Activated CD4-positive, alpha-beta T cell treated with anti-CD3 and anti-CD28 coated beads for 36 hours (primary cell): ENCODE measurements at regions not wholly inside any gene's neighbourhood (a gene's known extent, or its start where the extent isn't known, plus 50 kb on each side); places are given as distances from the start of the nearest gene placed in this dataset.
A peak's percentile ranks its signal among the peaks of the same experiment; 100 is the strongest.

Experiments
- ATAC-seq: fragments of 200-7000 bp; cut with Tn5 transposase; one replicate; pipeline ENCODE4 v1.10.0; 2021; ENCODE audit warnings: mild to moderate bottlenecking, moderate library complexity
- CTCF ChIA-PET: fragments of 350-600 bp; sonication (Branson Sonifier 250); formaldehyde crosslinking; loops from one replicate; lab custom pipeline; 2021; ENCODE audit warnings: antibody characterized with exemption; lab: Charles Lee
- POLR2A ChIA-PET: fragments of 350-600 bp; sonication (Branson Sonifier 250); formaldehyde crosslinking; loops from one replicate; lab custom pipeline; 2021; ENCODE audit warnings: antibody characterized with exemption, inconsistent platforms; lab: Charles Lee
- DNase-seq: peaks from one replicate; pipeline ENCODE4 v3.0.0-alpha.2; 2020
- H3K27ac Mint-ChIP-seq: one replicate; pipeline ENCODE4 v1.8.0; 2021; ENCODE audit warnings: mixed read lengths
- H3K27me3 Mint-ChIP-seq: one replicate; pipeline ENCODE4 v1.8.0; 2021; ENCODE audit warnings: mixed read lengths
- H3K36me3 Mint-ChIP-seq: one replicate; pipeline ENCODE4 v1.8.0; 2021; ENCODE audit warnings: low read depth, mixed read lengths
- H3K4me1 Mint-ChIP-seq: one replicate; pipeline ENCODE4 v1.8.0; 2021; ENCODE audit warnings: mixed read lengths
- H3K4me3 Mint-ChIP-seq: one replicate; pipeline ENCODE4 v1.8.0; 2021; ENCODE audit warnings: mild to moderate bottlenecking, moderate library complexity, mixed read lengths
- H3K9me3 Mint-ChIP-seq: one replicate; pipeline ENCODE4 v1.8.0; 2021; ENCODE audit warnings: low read depth, mixed read lengths
- intact Hi-C, 2 experiments: fragments of 100-400 bp; cut with DNase I in 1 of 2; cut with micrococcal nuclease in 1 of 2; formaldehyde crosslinking; loops; one replicate each; pipeline versions ENCODE4 v1.14.2 to v1.15.1; 2022 to 2024; cut with DNase I, micrococcal nuclease

DNA sequence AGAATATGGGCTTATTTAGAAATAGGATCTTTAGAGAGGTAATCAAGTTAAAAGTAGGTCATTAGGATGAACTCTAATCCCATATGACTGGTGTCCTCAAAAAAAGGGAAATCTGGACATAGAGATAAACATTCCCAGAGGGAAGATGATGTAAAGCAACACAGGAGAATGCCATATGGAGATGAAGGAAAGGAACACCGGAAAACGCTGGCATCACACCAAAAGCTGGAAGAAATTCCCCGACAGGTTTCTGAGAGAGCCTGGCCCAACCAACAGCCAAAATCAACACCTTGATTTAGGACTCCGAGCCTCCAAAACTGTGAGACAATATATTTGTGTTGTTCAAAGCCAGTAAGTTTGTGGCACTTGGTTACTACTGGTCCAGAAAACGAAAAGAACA lies 296.7 kb downstream of the DSEL start:
- H3K27ac Mint-ChIP-seq: no peak overlapping the region
- ChIA-PET CTCF (no interaction called here), POLR2A (no interaction called here)
- H3K36me3 Mint-ChIP-seq: no peaks in the 10 kb centered on the region
- no peaks in the 10 kb centered on the region for H3K4me1 Mint-ChIP-seq
- intact Hi-C loops: loop anchor here in 1 of 2 experiments (2.0 to 10.0 kb wide), 2 partner anchors 297 to 645 kb away; partner anchors contain the start of gene DSEL
- H3K9me3 Mint-ChIP-seq: no peaks in the 10 kb centered on the region
- H3K4me3 Mint-ChIP-seq: no peak overlapping the region
- no peak for ATAC-seq
- peaks cover 2% of the 10 kb centered on the region for H3K27me3 Mint-ChIP-seq
- DNase-seq: no peak

DNA sequence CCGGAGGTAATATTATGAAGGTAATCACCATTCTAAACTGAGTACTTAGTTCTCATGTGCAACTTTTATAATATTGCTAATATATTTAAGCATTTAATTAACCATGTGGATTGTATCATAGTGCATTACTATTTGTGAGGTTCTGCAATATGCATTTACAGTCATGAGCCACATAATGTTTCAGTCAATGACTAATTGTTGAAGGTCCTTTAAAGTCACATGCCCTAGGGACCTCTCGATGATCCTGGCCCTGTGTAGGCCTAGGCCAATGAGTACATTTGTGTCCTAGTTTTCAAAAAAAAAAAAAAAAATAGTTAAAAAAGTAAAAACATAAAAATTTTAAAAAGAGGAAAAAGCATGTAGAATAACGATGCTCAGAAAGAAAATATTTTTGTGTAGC lies 298.0 kb downstream of the DSEL start:
- CTCF ChIA-PET: interaction anchor here (0.6 kb wide), 1 partner anchor 123 kb away, joined by 4 read pairs; no protein-coding TSS in a partner anchor
- no peak for DNase-seq

DNA sequence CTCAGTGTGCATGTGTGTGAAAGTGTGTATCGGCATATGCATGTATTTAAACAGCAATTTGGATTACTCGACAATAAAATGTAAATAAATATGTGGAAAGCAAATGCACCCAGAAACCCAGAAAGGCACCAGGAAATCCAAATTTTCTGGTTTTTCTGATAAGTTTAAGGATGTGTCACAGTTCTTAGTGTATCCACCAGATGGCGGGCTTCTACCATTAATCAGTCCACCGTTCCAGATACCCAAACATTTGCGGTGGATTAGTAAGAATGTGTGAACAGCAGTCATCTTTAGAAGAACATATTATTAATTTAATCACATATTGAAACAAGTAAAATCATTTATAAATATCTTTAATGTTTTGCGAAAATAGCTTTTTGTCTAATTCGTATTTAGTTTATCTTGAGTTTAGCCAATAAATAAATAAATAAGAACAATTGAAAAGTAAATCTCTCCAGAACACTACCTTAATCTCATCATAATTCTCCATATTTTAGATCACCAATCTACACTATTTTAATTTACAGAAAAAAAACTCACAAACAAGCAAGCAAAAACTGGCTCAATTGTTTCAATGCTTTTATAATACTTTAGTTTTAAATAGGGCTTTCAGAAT lies 298.9 kb downstream of the DSEL start:
- ChIA-PET CTCF (interaction anchor here (0.6 to 1.3 kb wide), 4 partner anchors 11 to 1441 kb away, joined by 3 to 5 read pairs (median 3); no protein-coding TSS in a partner anchor), POLR2A (no interaction called here)
- H3K4me1 Mint-ChIP-seq: no peaks in the 10 kb centered on the region
- no peaks in the 10 kb centered on the region for H3K9me3 Mint-ChIP-seq
- H3K36me3 Mint-ChIP-seq: no peaks in the 10 kb centered on the region
- no peak overlapping the region for H3K27ac Mint-ChIP-seq
- DNase-seq (peak; percentile 67), ATAC-seq (peak; percentile 83)
- H3K4me3 Mint-ChIP-seq: no peak overlapping the region
- intact Hi-C loops: loop anchor here (1.0 to 10.0 kb wide), 5 partner anchors 299 to 1518 kb away; partner anchors contain the start of gene DSEL (in 1 of the 2)
- H3K27me3 Mint-ChIP-seq: peaks cover 2% of the 10 kb centered on the region

More for the DNA sequence above, 298.0 kb downstream of the DSEL start:
- intact Hi-C loops: loop anchor here in 1 of 2 experiments (2.0 to 10.0 kb wide), 2 partner anchors 298 to 646 kb away; partner anchors contain the start of gene DSEL
- no peak for ATAC-seq
- H3K4me1 Mint-ChIP-seq: no peaks in the 10 kb centered on the region
- no peaks in the 10 kb centered on the region for H3K9me3 Mint-ChIP-seq
- H3K27me3 Mint-ChIP-seq: peaks cover 2% of the 10 kb centered on the region
- POLR2A ChIA-PET: no interaction called here
- no peak overlapping the region for H3K27ac Mint-ChIP-seq
- H3K4me3 Mint-ChIP-seq: no peak overlapping the region
- no peaks in the 10 kb centered on the region for H3K36me3 Mint-ChIP-seq

DNA sequence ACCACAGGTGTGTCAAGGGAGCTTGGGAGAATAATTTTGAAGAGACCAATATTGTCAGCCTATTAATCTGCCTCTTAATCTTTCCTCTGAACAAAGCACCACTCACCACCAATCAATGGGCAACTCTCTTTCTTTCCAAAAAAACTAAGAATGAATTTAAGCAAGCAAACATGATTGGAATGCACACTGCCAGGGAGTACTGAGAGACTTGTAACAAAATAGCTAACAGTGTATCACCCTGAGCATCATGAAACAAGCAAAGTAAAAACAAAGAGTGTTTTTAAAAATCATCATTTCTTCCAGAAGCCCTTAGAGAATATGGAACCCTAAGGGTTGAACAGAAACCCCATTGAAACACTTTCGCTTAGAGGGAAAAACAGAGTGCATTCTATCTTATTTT lies 299.7 kb downstream of the DSEL start:
- intact Hi-C loops: loop anchor here (1.0 to 10.0 kb wide), 4 partner anchors 648 to 1518 kb away; no protein-coding TSS in a partner anchor
- Mint-ChIP-seq H3K4me3 (no peak overlapping the region), H3K4me1 (no peaks in the 10 kb centered on the region), H3K27ac (no peak overlapping the region), H3K36me3 (no peaks in the 10 kb centered on the region), H3K27me3 (peaks cover 2% of the 10 kb centered on the region), H3K9me3 (no peaks in the 10 kb centered on the region)
- no peak for DNase-seq
- CTCF ChIA-PET: interaction anchor here (1.1 to 1.3 kb wide), 4 partner anchors 16 to 1444 kb away, joined by 3 to 6 read pairs (median 4); no protein-coding TSS in a partner anchor
- ATAC-seq: no peak
- POLR2A ChIA-PET: no interaction called here

DNA sequence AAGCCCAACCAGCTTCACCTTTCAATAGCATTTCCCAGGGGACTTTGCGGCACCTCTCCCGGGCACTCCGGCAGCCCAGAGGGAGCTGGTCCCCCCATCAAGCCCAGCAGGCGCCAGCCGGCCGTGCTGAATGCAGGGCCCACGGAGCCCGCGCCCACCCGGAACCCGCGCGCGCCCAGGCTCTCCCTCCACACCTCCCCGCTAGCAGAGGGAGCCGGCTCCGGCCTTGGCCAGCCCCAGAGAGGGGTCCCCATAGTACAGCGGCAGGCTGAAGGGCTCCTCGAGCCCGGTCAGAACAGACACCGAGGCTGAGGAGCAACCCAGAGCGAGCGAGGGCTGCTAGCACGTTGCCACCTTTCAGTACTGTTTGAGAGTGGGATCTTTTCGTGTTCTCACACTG lies 300.8 kb downstream of the DSEL start:
- Mint-ChIP-seq H3K9me3 (no peaks in the 10 kb centered on the region), H3K4me1 (no peaks in the 10 kb centered on the region), H3K27me3 (peaks cover 2% of the 10 kb centered on the region), H3K36me3 (no peaks in the 10 kb centered on the region), H3K4me3 (no peak overlapping the region), H3K27ac (no peak overlapping the region)
- DNase-seq (no peak), ATAC-seq (no peak)
- ChIA-PET CTCF (no interaction called here), POLR2A (no interaction called here)
- intact Hi-C loops: loop anchor here in 1 of 2 experiments (2.0 to 10.0 kb wide), 2 partner anchors 649 to 1407 kb away; no protein-coding TSS in a partner anchor

DNA sequence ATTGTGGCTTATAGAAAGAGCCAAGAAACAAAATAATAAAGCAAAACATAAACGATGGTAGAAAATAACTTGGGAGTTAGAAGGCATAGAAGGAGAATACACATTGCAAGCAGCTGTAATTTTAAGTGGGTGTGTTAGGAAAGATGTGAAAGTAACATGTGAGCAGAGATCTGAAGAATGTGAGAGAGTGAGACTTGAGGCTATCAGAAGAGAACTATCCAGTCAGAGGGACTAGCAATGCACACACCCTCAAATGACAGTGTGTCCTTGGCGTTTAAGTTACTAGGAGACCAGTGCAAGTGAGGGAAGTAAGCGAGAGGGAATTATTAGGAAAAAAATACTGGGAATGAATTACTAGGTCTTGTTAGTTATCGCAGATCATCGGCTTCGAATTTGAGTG lies 304.9 kb downstream of the DSEL start:
- no peak for ATAC-seq
- CTCF ChIA-PET: no interaction called here

DNA sequence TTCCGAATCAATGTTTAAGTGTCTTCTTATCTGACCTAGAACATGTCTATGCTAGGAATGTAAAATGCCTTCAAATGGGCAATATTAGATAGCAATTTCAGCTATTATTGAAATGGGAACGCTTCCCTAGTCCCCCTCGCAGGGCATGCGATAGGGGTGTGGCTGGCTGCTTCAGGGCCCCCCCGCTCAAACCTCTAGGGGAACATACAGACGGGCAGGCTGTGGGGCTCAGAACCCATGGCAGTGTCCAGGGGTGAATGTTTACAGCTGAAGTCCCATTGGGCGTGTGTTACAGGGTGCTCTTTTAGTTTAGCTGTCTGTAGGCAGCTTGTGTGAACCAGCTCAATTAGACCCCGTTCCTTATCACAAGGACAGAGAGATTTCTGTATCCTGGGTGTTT lies 315.9 kb downstream of the DSEL start:
- Mint-ChIP-seq H3K27me3 (peaks cover 7% of the 10 kb centered on the region), H3K9me3 (no peaks in the 10 kb centered on the region), H3K36me3 (no peaks in the 10 kb centered on the region), H3K27ac (no peak overlapping the region), H3K4me3 (no peak overlapping the region), H3K4me1 (no peaks in the 10 kb centered on the region)
- no peak for ATAC-seq
- no peak for DNase-seq
- intact Hi-C loops: loop anchor here (1.0 kb wide), 1 partner anchor 96 kb away; no protein-coding TSS in a partner anchor
- POLR2A ChIA-PET: no interaction called here
- CTCF ChIA-PET: interaction anchor here (0.7 to 3.2 kb wide), 2 partner anchors 97 to 1773 kb away, joined by 3 to 23 read pairs; no protein-coding TSS in a partner anchor

More for the DNA sequence above, 304.9 kb downstream of the DSEL start:
- no peak for DNase-seq
- Mint-ChIP-seq H3K9me3 (no peaks in the 10 kb centered on the region), H3K36me3 (no peaks in the 10 kb centered on the region), H3K4me1 (no peaks in the 10 kb centered on the region), H3K27ac (no peak overlapping the region), H3K27me3 (peaks cover 2% of the 10 kb centered on the region), H3K4me3 (no peak overlapping the region)
- intact Hi-C loops: loop anchor here in 1 of 2 experiments (10.0 kb wide), 1 partner anchor 653 kb away; no protein-coding TSS in a partner anchor
- POLR2A ChIA-PET: no interaction called here

DNA sequence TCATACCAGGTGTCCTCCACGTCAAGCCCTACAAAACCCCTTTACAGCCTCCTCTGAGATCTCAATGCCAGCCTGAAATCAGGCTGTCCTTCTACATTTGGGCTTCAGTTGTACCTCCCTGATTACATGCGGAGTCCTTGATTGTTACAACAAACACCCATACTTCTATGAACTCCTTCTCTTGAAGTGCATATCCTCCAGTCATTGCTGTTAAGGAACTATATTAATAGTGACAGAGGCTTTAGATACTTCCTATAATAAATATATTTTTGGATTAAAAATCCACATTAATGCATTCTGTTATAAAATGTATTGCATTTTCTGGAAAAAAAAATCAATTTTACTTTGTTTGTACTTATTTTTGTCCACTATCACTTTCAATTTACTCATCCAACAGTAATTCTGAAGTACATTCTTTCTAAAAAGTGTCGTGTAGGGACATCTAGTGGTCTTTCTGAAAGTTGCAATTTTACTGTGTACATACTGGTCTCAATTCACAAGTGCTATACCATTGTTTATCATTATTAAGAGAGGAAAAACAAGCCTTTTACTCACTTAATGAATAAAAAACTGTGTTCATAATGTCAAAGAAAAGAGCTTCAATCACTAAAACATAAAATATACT lies 316.4 kb downstream of the DSEL start:
- CTCF ChIA-PET: interaction anchor here (0.7 to 3.2 kb wide), 2 partner anchors 96 to 1772 kb away, joined by 3 to 23 read pairs; no protein-coding TSS in a partner anchor
- POLR2A ChIA-PET: no interaction called here
- intact Hi-C loops: loop anchor here (1.0 kb wide), 1 partner anchor 96 kb away; no protein-coding TSS in a partner anchor

DNA sequence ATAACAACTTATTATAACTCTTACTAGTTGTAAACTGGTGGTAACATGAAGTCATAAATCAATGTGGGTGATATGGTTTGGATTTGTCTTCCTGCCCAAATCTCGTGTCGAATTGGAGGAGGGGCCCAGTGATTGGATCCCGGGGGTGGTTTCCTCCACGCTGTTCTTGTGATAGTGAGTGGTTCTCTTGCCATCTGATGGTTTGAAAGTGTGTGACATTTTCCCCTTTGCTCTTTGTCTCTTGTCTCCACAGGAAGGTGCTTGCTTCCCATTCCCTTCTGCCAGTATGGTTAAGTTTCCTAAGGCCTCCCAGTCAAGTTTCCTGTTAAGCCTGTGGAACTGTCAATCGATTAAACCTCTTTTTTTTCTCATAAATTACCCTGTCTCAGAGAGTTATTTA lies 321.6 kb downstream of the DSEL start:
- Mint-ChIP-seq H3K4me3 (no peak overlapping the region), H3K27me3 (peaks cover 4% of the 10 kb centered on the region), H3K27ac (no peak overlapping the region), H3K36me3 (no peaks in the 10 kb centered on the region), H3K4me1 (peaks cover 3% of the 10 kb centered on the region), H3K9me3 (no peaks in the 10 kb centered on the region)
- POLR2A ChIA-PET: no interaction called here
- ATAC-seq: no peak
- intact Hi-C loops: no loop called here
- CTCF ChIA-PET: no interaction called here
- peak; percentile 8 for DNase-seq

More for the DNA sequence above, 316.4 kb downstream of the DSEL start:
- peak; percentile 60 for ATAC-seq
- Mint-ChIP-seq H3K27ac (no peak overlapping the region), H3K4me3 (no peak overlapping the region), H3K27me3 (peaks cover 7% of the 10 kb centered on the region), H3K4me1 (no peaks in the 10 kb centered on the region), H3K9me3 (no peaks in the 10 kb centered on the region), H3K36me3 (no peaks in the 10 kb centered on the region)
- DNase-seq: no peak

DNA sequence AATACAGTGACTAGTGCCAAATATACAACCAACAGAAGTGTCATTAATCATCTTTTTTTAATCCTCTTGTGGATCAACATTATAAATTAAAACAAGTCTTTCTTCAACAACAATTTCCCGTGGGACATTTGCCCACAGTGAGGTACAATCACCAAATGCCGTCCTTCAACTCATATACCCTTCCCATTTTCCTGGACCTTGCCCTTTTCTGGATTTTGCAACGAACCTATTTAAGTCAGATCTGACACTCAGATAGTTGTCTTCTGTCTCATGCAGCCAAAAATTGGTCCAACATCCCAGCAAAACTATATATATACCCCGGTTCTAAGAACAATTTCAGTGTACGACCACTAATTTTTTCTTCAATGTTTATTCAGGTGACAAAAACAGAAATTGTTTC lies 324.0 kb downstream of the DSEL start:
- H3K27me3 Mint-ChIP-seq: no peaks in the 10 kb centered on the region
- ChIA-PET CTCF (no interaction called here), POLR2A (no interaction called here)
- H3K27ac Mint-ChIP-seq: no peak overlapping the region
- H3K4me1 Mint-ChIP-seq: peaks cover 3% of the 10 kb centered on the region
- H3K9me3 Mint-ChIP-seq: no peaks in the 10 kb centered on the region
- no peak for ATAC-seq
- no peaks in the 10 kb centered on the region for H3K36me3 Mint-ChIP-seq
- no peak for DNase-seq
- intact Hi-C loops: no loop called here
- H3K4me3 Mint-ChIP-seq: no peak overlapping the region

DNA sequence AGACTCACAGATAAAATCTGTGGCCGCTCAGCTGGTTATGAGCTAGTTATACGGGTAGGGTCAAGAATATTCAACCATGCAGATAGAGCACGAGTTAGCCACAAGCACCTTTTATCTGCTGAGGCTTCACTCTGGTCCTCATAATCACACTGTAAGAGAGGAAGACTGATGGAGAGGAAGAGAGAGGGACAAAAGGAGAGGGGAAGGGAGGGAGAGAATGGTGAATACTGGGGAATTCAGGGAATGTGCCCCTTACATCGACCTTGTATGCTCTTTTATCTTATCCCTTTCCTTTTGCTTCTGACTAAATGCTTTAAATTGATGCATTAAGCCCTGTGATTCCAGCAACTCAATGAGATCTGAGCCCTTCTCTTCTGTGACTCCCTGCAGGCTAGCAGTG lies 333.1 kb downstream of the DSEL start:
- Mint-ChIP-seq H3K36me3 (no peaks in the 10 kb centered on the region), H3K27ac (no peak overlapping the region), H3K9me3 (no peaks in the 10 kb centered on the region), H3K4me1 (no peaks in the 10 kb centered on the region), H3K27me3 (peaks cover 9% of the 10 kb centered on the region), H3K4me3 (no peak overlapping the region)
- no peak for DNase-seq
- POLR2A ChIA-PET: no interaction called here
- CTCF ChIA-PET: no interaction called here
- ATAC-seq: no peak
- intact Hi-C loops: no loop called here
